GM12872 (cell line): ENCODE measurements at regions not wholly inside any gene's neighbourhood (a gene's known extent, or its start where the extent isn't known, plus 50 kb on each side); places are given as distances from the start of the nearest gene placed in this dataset.

Experiments used
- TF ChIP-seq, protein P1 (sequence below): IDR thresholded peaks from 3 replicates; pipeline ENCODE4 v1.5.1; 2011; ENCODE audit warnings: low read depth, mild to moderate bottlenecking, low read length, moderate library complexity; ENCODE audit not compliant: insufficient read depth

DNA sequence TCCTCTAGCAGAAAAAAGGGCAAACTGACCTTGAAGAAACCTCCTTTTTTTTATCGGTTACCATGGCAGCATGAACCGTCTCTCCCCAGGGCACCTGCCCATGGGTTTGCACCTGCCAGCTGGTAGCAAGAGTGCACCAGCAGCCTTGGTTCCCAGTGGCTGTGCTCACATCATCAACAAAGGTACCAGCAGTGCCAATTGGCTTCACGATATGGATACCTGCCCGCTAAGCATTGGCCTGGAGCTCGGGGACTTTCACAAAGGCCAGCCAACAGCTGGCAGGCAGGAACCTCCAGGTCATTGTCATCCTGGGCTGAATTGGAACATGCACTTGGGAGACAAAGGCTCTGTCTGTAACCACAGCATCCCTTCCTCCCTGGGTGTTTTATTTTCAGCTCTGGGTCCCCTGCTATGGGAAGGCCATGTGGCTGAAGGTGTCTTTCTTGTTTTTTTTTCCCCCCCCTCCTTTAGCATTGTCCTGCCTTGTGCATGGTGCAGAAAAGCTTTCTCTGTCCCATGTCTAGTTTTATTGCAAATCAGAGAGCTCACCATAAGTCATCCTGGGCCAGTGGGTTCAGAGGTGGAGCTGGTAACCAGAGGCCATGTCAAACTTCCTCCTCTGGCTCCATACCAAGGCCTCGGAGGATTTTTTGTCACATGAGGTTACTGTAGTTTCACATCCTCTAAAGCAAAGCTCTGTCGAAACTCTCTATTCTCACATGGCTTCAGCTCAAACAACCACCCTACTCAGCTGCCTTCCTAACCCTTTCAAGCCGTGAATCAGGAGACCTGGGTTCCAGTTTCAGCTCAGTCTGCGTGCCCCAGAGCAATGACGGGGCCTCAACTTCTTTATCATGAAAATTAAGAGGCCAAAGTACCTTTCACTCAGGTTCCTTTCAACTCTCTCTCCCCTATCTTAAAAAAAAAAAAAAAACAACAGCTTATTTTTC is 145.5 kb upstream of the MAP3K1 start:
- TF ChIP-seq, protein P1, sequence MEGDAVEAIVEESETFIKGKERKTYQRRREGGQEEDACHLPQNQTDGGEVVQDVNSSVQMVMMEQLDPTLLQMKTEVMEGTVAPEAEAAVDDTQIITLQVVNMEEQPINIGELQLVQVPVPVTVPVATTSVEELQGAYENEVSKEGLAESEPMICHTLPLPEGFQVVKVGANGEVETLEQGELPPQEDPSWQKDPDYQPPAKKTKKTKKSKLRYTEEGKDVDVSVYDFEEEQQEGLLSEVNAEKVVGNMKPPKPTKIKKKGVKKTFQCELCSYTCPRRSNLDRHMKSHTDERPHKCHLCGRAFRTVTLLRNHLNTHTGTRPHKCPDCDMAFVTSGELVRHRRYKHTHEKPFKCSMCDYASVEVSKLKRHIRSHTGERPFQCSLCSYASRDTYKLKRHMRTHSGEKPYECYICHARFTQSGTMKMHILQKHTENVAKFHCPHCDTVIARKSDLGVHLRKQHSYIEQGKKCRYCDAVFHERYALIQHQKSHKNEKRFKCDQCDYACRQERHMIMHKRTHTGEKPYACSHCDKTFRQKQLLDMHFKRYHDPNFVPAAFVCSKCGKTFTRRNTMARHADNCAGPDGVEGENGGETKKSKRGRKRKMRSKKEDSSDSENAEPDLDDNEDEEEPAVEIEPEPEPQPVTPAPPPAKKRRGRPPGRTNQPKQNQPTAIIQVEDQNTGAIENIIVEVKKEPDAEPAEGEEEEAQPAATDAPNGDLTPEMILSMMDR, result no peak

DNA sequence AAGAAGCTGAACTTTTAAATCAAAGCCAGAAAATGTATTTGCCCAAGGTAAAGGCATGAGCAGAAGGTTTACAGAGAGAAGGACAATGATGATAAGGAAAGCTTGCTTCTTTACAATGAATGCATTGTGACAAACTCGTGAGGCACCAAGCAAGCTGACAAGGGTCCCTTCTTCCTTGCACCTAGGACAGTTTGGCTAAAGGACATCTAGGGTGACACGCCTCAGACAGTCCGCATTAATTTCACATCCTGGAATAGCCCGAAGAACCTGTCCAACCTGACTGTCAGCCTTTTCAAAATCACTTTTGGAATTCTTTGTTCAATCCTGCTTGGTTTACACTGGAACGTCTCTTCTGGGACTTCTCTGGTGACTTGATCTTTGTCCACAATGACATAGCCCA is 146.4 kb upstream of the MAP3K1 start:
- TF ChIP-seq, protein P1, result no peak

DNA sequence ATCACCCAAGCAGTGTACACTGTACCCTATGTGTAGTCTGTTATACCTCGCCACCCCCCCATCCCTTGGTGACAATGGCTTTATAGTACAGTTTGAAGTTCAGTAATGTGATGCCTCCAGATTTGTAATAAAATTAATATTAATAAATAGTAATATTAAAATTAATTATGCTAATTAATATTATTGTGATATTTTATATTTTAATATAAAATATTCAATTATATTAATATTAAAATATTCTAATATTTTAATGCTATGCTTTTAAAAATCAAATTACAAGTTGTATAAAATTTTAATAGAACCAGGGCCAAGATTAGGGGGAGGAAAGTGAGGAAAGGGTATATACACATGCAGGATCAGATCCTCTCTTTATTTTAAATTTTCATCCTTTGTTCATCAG is 147.7 kb upstream of the MAP3K1 start:
- TF ChIP-seq, protein P1, result no peak

DNA sequence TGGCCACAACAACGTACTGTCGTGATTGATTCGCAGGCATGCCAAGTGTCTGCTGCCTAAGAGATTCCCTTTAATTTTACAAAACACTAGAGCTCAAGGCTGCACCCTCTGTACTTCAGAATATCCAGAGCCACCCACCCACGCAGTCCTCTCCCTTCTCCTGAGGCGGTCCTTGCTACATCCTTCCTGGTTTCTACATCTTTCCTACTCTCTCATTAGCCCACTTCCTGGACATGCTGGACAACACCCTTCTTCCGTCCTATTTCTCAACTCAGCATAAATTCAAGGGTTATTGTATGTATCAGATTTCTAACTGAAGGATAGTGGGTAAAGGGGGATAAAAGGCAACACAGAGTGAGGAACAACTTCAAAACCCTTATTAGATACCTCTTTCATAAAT is 148.4 kb upstream of the MAP3K1 start:
- TF ChIP-seq, protein P1, result no peak

DNA sequence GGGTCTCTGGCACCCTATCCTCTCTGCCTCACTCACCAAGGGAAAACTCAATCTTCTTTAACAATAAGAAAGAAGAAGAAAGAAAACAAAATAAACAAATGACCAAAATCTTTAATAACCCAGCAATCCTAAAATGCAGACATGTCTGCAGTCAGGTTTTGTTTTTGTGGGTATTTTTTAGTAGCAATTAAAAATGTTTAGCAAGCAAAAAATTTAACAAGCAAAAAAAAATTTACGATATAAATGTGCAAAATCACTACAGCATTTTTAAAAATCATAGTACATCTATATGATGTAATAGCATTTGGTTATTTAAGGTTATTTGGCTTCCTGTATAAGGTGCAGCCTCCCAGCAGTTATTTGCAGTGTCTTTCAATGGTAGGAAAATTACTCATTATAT is 151.3 kb upstream of the MAP3K1 start:
- TF ChIP-seq, protein P1, result no peak

DNA sequence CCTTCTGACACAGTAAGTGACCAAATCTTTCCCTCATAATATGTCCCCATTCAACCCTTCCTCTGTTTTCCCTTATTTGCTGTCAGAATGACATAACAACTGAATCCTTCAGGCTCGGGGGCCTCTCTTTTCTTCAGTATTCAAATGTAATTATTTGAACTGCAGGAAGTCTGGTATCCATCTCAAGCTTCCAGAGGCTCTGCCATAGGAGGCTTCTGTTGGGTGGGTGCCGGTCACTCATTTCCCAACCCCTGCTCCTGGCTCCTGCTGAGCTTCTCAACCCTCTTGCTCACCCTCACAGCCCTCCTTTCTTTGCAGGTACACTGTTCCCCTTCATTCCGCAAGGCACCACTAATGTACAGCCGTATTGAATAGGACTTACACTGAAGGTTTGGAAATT is 151.8 kb upstream of the MAP3K1 start:
- TF ChIP-seq, protein P1, result no peak

DNA sequence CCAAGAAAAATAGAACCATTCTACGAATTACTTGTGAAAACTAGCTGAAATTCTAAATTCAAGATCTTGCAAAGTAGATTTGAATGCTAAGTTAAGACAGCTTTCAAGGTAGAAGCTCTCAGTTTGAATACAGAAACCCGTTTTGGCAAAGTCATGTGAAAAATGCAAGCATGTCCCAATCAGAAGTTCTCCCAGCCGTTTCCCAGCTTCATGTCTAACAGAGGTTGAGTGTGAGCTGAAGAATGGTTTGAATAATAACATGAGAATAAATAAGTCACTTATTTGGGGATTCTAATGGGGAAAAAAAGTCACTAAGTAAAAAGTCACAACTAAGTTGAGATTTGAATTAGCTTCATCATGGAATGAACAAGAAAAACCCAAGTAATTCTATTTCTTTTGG is 152.5 kb upstream of the MAP3K1 start:
- TF ChIP-seq, protein P1, result no peak
